HG03575 (cell line): ENCODE measurements at regions not wholly inside any gene's neighbourhood (a gene's known extent, or its start where the extent isn't known, plus 50 kb on each side); places are given as distances from the start of the nearest gene placed in this dataset.

ENCODE experiments used
- ATAC-seq: cut with Tn5 transposase; IDR thresholded peaks from one replicate; pipeline ENCODE4 v1.9.1; 2021; ENCODE audit not compliant: unreplicated experiment, insufficient number of reproducible peaks, low FRiP score; ENCODE audit errors: extremely low read depth

DNA sequence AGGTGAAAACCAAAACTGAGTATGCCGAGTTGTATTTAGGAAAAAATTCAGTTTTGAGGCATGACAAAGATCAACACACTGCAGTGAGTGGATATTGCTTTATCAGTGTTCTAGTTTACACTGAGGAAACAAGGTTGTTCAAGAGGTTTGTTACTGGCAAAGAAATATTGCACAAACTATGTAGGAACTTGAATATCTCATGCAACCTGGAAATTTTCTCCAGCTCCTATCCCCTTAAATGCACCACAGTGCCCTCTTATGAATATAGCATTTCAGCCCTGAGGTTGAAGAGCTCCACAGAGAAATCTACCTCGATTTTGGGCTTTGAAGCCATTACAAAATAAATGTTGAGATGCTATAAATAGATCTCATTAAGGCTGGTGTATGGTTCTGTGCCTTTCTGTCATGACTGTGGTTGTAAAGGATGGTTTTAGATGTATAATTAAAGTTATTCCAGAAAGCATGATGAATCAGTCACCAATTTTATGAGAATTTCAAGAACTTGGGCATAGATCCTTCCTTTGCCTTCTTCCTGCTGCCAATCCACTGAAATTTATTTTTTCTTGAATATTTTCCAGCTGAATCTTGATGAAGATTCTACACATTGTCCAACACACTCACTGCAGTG is 159.3 kb downstream of the SPATA31D1 start:
- ATAC-seq, result no peak

- ATAC-seq, result no peak
Observed at GRCh38 chr9:82148426-82148810, 159.8 kb downstream of the SPATA31D1 start.

DNA sequence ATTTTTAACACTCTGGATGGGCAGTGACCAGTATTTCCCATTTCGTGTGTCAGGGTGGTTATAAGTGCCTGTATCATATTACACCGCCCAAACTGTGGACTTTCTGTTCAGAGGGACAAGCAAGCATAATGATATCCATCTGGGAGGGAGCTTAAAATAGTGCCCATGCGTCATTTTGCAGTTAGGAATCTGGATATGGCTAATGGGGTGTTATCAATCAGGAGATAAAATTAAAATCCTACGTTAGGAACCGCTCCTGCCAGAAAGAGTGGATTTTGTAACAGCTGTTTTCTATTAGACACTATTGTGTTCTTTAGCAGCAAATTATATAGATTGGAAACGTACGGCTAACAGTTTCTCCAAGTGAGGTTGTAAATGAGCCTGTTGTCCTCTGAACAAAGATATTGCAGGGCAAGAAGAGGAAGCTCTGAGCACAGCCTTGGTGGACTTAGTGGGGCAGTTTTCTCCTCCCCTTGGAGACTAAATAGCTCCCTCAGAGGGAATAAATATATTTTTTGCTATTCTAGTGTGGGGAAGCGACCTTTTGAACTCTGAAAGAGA is 160.4 kb downstream of the SPATA31D1 start:
- ATAC-seq, result no peak

DNA sequence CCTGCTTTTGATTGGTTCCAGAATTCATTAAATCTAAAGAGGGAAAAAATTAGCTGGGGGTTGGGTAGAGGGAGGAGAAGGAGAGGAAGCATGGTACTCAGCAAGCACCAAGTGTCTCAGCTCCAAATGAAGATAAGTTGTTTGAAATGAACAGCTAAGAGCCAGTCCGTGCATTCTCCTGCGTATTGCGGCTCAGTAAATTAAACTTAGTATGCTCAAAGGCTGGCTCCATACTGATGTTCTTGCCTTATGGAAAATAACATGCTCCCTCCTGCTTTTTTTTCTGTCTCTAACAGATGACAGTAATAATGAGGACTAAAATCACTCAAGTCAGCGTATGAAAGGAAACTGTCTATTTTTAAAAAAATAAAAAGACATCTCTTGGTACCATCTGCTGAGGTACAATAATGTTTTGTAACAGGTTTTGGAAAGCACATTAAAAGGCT is 161.0 kb downstream of the SPATA31D1 start:
- no peak for ATAC-seq

- ATAC-seq, result no peak
Observed at GRCh38 chr9:82152181-82152580, 163.6 kb downstream of the SPATA31D1 start.

DNA sequence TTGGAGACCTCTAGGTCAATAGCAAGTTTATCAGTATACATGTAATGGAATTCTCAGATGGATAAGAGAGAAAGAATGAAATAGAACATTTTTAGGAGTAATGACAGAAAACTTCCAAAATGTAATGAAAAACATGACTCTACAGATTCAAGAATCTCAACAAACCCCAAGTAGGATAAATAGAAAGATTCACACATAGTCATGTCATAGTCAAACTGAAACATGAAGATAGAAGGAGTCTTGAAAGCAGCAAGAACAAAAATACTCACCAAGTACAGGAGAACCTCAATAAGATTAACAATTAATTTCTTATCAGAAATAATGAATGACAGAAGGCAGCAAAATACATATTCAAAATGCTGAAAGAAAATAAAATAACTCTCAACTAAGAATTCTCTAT is 164.5 kb downstream of the SPATA31D1 start:
- ATAC-seq, result no peak

- no peak for ATAC-seq
Observed at GRCh38 chr9:82154573-82154972, 166.0 kb downstream of the SPATA31D1 start.

- no peak for ATAC-seq
Observed at GRCh38 chr9:82161876-82162275, 173.3 kb downstream of the SPATA31D1 start.

- no peak for ATAC-seq
Observed at GRCh38 chr9:82164159-82164558, 175.6 kb downstream of the SPATA31D1 start.

DNA sequence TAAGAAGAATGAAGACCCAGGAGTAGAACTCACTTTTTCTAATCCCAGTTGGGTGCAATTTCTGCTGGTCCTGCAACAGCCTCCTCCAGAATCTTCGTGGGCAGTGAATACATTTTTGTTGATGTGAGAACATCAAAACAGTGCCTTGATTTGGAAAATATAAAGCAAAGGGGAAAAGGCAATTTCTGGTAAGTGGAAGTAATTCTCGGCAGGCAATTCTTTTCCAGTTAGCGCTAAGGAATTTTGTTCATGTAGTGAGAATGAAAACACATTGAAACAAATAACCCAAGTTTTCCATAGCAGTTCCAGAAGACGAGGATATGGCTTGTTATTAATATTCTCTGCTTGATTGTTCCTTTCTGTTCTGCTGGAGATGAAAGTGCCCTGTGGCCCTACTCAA is 178.7 kb downstream of the SPATA31D1 start:
- ATAC-seq, result no peak

DNA sequence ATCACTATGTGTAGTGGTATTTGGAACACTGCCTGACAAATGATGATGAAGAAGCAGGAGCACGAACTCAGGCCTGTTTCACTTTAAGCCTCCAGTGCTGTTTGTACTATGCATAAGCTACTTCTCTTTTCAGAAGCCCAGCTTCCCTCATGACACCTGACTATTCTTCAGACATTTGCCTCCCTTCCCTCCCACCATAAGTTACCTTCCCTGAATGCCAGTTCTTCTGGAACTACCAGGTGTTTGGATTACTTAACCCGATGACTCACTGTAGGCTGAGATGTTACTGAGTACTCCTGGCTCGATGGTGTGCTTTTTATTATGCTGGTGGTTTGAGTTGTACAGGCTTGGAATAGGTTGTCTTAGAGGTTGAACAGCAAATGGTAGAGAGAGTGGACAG is 180.0 kb downstream of the SPATA31D1 start:
- ATAC-seq, result no peak

DNA sequence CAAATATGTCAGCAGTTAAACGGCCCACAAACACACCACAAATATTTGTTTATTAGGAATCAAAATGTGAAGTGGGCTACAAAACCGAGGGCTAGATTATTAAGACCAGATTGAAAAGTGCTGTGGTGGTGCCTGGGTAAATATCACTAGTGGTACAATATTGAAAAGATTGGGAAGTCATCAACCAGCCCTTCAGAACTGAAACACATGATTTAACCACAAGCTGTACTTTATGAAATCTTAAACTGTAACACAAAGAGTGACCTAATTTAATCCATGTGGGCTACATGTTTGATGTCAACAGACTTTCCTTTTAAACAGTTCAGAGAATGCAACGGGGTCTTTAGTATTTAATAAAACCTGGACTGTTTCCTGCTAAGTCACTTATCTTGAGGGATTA is 182.3 kb downstream of the SPATA31D1 start:
- no peak for ATAC-seq

DNA sequence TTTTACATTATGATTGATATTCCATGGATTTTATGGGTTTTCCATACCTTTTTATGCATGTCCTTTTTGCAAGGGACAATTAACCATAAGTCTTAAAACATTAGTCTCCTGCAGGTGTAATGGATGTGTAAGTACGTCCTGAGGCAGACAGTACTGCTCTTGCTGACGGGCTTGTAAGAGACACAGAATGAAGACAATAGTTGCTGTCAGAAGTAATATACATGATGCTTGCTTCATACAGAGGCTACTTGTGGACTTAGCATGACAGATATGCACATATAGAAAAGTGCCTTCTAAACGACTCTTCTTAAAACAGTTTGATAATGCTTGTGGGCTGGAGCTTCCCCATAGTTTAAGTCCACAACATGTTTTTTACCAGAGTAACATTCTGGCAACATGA is 182.7 kb downstream of the SPATA31D1 start:
- ATAC-seq, result no peak

GRCh38 chr9:82180711-82181110 is 192.1 kb downstream of the SPATA31D1 start:
- ATAC-seq, result no peak

DNA sequence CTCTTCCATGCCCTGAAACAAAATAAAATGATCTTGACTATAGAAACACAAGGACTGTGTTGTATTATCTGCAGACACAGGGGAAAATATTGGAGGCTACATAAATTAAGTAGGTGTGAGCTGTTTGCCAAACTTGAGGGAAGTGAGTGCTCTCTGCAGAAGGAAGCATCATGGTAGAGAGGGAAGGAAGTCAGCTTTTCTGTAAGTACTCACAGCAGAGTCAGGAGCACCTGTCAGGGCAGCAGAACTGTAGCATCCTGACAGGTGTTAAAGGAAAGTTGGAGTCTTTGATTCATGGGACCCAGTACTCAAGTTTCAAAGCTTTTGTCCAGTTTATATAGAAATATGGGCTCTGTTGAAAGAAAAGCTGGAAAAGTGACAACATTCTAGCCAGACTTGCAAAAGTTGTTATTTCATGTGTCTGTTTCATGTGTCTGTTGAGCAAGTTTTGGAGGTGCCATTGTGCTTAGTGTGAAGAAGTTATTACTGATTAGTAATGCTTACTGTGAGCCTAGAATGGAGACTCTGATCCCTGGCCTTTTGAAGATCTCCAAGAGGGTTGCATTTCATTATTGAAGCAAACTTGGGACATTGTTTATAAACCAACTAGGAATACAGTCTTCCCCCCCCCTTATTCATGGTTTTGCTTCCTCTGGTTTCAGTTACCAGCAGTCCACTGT is 194.7 kb downstream of the SPATA31D1 start:
- ATAC-seq, result no peak

DNA sequence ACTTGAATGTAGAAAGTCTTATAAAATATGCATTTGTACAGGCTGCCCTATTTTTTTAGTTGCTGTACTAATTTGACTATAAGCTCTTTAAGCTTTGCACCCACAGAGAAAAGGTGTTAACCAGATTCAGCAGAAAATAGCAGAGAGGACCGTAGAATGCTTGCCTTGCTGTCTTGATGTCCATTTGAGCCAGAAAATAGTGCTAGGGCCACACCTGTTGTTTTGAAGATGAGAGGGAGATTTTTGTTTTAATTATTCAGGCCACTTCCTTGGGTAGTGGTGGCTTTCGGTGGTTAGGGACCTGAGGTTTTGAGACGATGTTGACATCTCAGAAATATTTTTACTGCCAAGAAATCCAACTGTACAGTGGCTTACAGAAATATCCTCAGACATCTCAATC is 196.0 kb downstream of the SPATA31D1 start:
- no peak for ATAC-seq

- ATAC-seq, result no peak
Observed at GRCh38 chr9:82188817-82189216, 200.2 kb downstream of the SPATA31D1 start.

DNA sequence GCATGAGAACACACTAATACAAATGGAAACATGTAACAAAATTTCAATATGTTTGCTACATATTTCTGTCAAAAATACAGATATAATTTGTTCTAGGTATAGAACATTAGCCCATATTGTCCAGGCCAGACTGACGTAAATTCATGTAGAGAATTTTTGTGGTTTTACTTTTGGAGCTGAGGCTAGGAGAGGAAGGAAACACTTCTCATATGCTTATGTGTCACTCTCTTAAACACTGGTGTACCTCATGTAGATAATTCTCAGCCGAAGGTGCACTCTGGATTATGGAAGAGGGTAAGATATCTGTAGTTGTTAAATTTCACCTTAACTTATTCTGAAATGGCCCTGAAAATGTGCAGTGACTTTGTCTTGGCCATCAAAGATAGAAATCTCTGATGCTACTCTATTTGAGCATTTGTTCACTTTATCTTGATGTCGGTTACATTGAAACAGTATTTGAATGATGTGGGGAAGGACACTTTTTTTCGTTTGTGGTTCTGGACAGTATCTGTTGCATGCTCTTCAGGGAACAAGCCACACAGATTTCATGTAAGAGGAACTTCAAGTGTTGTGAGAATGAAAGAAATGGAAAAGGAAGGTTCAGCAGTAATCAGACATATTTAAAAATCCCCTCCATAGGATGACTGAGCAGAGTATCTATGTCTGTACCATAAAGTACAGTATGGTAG is 202.7 kb downstream of the SPATA31D1 start:
- ATAC-seq, result no peak

GRCh38 chr9:82192211-82192610 is 203.6 kb downstream of the SPATA31D1 start:
- no peak for ATAC-seq
